HG02973 (cell line): ENCODE measurements at regions not wholly inside any gene's neighbourhood (a gene's known extent, or its start where the extent isn't known, plus 50 kb on each side); places are given as distances from the start of the nearest gene placed in this dataset.
"Not testable (repeated sequence)": the region's sequence is repeated elsewhere in the genome, so short reads cannot be mapped to it uniquely, and the experiment has no call there.

Source experiments
- ATAC-seq: cut with Tn5 transposase; IDR thresholded peaks from one replicate; pipeline ENCODE4 v1.9.1; 2021; ENCODE audit warnings: moderate library complexity; ENCODE audit not compliant: unreplicated experiment

GRCh38 chr3:112765531-112765930, 81.1 kb downstream of the CD200R1L start:
- ATAC-seq = no peak

- ATAC-seq = no peak
Observed at GRCh38 chr3:112763258-112763657, 83.4 kb downstream of the CD200R1L start.

GRCh38 chr3:112761062-112761638, 85.5 kb downstream of the CD200R1L start:
- no peak for ATAC-seq

GRCh38 chr3:112759681-112760080, 87.0 kb downstream of the CD200R1L start:
- ATAC-seq = no peak

GRCh38 chr3:112759210-112759609, 87.5 kb downstream of the CD200R1L start:
- ATAC-seq = no peak

GRCh38 chr3:112757197-112757596, 89.5 kb downstream of the CD200R1L start:
- ATAC-seq = no peak

GRCh38 chr3:112755845-112756613, 90.6 kb downstream of the CD200R1L start:
- ATAC-seq = no peak

- not testable (repeated sequence) for ATAC-seq
Observed at GRCh38 chr3:112755046-112755445, 91.6 kb downstream of the CD200R1L start.

- ATAC-seq = no peak
Observed at GRCh38 chr3:112751564-112752512, 94.8 kb downstream of the CD200R1L start.

- no peak for ATAC-seq
Observed at GRCh38 chr3:112751061-112751460, 95.6 kb downstream of the CD200R1L start.

GRCh38 chr3:112747624-112748023, 99.0 kb downstream of the CD200R1L start:
- ATAC-seq = no peak

- no peak for ATAC-seq
Observed at GRCh38 chr3:112746675-112747280, 99.9 kb downstream of the CD200R1L start.

- no peak for ATAC-seq
Observed at GRCh38 chr3:112745567-112746248, 101.0 kb downstream of the CD200R1L start.

- ATAC-seq = no peak
Observed at GRCh38 chr3:112744825-112745566, 101.7 kb downstream of the CD200R1L start.

- ATAC-seq = no peak
Observed at GRCh38 chr3:112744106-112744505, 102.6 kb downstream of the CD200R1L start.

GRCh38 chr3:112742934-112743333, 102.0 kb upstream of the CCDC80 start:
- ATAC-seq = no peak

GRCh38 chr3:112741983-112742382, 101.0 kb upstream of the CCDC80 start:
- no peak for ATAC-seq

GRCh38 chr3:112740835-112741234, 99.9 kb upstream of the CCDC80 start:
- ATAC-seq = no peak

GRCh38 chr3:112739252-112739965, 98.5 kb upstream of the CCDC80 start:
- no peak for ATAC-seq
